GM13977 (cell line): ENCODE measurements at regions not wholly inside any gene's neighbourhood (a gene's known extent, or its start where the extent isn't known, plus 50 kb on each side); places are given as distances from the start of the nearest gene placed in this dataset.

Experiments
- DNase-seq: peaks from one replicate; pipeline ENCODE4 v3.0.0; 2012; ENCODE audit warnings: low spot score
- in situ Hi-C: fragments of 300-500 bp; cut with MboI; formaldehyde crosslinking; loops from one replicate; pipeline ENCODE4 v1.12.0; 2022; ENCODE audit warnings: low sequenced_read_pairs, low pct_unique_long_range_greater_than_20kb, mixed read lengths, inconsistent platforms; ENCODE audit not compliant: unreplicated experiment
- TF ChIP-seq, protein P1 (sequence below): IDR thresholded peaks from 2 replicates; pipeline ENCODE4 v1.5.1; 2012; ENCODE audit warnings: mild to moderate bottlenecking, control low read depth; ENCODE audit not compliant: insufficient read depth; ENCODE audit errors: extremely low read depth, missing control alignments

DNA sequence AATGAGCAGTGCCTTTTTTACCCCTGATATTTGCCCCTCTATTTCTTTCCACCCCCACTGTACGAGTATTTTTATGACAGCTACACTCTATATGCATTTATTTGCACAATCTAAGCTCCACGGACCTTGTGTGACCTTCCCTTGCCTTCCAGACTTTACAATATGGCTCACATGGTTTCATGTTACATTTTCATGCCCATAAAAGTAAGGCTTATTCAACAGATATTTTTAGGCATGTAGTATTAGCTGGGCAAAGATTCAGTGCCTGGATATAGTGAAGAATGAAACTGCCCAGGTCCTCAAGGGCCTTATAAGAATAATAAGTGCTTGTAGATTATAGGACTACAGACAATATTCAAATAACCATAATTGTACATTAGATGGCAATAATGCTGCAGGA is 481.9 kb upstream of the CNTN4 start:
- TF ChIP-seq, protein P1, sequence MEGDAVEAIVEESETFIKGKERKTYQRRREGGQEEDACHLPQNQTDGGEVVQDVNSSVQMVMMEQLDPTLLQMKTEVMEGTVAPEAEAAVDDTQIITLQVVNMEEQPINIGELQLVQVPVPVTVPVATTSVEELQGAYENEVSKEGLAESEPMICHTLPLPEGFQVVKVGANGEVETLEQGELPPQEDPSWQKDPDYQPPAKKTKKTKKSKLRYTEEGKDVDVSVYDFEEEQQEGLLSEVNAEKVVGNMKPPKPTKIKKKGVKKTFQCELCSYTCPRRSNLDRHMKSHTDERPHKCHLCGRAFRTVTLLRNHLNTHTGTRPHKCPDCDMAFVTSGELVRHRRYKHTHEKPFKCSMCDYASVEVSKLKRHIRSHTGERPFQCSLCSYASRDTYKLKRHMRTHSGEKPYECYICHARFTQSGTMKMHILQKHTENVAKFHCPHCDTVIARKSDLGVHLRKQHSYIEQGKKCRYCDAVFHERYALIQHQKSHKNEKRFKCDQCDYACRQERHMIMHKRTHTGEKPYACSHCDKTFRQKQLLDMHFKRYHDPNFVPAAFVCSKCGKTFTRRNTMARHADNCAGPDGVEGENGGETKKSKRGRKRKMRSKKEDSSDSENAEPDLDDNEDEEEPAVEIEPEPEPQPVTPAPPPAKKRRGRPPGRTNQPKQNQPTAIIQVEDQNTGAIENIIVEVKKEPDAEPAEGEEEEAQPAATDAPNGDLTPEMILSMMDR = no peak
- DNase-seq = no peak
- in situ Hi-C loops = no loop called here

DNA sequence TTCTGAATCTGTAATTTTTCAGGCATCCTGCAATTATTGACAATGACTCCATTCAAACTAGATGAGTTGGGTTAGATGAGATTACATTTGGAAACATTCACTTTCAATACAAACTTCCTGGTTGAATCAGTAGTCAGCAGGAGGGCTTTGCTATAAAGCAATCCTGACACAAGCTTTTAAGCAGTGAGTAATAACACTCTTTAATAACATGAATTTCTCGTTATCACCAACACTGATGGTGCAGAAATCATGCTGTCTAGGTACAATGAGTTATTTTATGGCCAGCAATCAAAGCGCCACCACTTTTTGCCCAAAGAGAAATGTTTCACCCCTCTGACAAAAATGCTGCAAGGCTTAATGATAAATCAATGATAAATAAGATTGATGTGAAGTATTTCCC is 474.8 kb upstream of the CNTN4 start:
- no peak for DNase-seq
- TF ChIP-seq, protein P1 = no peak
- in situ Hi-C loops = no loop called here

DNA sequence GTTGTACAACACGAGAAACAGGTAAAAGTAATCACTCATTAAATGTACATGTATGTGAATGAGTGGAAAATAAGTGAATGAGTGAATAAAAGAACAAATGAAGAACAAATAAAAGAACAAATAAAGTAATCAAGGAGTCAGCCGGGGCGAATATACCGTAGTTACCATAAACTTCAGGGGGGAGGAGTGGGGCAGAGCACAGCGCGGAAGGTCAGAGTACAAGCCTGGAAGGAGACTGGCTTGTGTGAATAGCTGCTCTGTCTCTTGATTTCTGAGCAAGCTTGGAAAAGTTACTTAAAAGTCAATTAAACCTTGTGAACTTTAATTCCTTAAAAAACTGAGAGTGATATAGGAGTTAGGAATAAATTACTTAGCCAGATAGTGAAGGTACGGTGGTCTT is 466.5 kb upstream of the CNTN4 start:
- no peak for DNase-seq
- in situ Hi-C loops = no loop called here
- TF ChIP-seq, protein P1 = no peak

DNA sequence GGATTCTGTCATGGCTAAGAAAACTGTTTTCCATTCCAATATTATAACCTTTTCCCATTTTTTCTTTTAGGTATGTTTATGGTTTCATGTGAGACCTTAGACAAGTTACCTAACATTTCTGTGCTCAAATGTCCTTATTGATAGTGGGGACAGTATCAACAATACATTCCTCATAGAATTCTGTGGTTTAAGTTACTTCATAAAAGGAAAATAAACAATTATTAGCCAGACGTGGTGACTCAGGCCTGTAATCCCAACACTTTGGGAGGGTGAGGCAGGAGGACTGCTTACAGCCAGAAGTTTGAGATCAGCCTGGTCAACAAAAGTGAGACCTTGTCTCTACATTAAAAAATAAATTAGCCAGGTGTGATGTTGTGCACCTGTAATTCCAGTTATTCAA is 436.8 kb upstream of the CNTN4 start:
- in situ Hi-C loops = no loop called here
- no peak for DNase-seq
- TF ChIP-seq, protein P1 = no peak

DNA sequence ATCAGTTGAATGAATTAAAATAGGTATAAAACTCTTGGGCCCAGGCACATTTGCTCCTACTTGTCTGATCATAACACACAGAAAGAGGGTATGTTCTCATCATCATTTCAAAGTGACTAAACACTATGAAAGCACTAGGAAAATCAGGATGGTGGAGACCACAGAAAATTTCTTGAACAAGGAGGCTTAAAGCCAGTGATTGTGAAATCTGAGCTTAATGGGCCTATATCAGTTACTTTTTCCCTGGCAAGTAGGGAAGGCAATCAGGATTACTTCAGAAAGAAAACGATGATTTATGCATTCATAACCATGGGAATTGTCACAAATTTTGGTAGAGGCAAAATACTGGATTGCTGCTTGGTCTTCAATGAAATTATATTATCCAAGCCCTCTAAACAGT is 434.4 kb upstream of the CNTN4 start:
- TF ChIP-seq, protein P1 = no peak
- in situ Hi-C loops = no loop called here

DNA sequence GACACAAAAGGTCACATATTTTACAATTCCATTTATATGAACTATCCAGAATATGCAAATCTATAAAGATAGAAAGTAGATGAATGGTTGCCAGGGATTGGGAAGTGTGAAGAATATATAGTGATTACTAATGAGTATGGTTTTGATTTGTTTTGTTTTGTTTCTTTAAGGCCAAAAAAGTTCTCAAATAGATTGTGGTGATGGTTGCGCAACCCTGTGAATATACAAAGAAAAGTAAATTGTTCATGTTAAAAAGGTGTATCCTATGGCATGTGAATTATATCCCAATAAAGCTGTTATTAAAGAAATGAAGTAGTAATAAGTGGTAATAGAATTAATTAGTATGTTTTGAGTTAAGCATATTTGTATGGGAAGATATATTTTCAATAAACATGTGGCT is 431.8 kb upstream of the CNTN4 start:
- in situ Hi-C loops = no loop called here
- TF ChIP-seq, protein P1 = no peak
- DNase-seq = no peak

More for the DNA sequence above, 434.4 kb upstream of the CNTN4 start:
- no peak for DNase-seq

DNA sequence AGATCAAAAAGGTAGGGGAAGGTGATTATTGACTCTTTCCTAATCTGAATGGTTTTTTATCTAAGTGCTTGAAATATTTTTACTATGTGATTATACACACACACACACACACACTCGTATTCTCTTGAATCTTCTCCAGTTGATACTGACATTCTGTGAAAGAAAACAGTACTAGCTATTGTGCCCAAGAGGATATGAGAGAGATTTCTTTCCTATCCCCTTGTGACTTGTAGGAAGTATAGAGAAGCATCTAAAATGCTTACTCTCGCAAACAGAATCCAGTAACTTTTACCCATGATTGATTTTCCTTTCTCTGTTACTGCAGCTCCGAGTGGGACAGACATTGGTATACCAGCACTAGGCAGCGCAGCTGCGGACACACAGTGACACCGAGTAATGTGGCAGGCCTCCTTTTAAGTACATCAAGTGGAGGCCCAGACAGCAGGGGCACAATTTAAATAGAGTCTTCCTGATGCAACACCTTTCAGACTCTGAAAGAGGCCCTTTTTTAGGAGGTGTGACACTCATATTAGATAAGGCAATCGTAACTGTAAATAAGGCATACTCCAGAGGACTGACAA is 421.0 kb upstream of the CNTN4 start:
- in situ Hi-C loops = no loop called here
- TF ChIP-seq, protein P1 = no peak
- no peak for DNase-seq
